GM23338 (cell line): ENCODE measurements at regions not wholly inside any gene's neighbourhood (a gene's known extent, or its start where the extent isn't known, plus 50 kb on each side); places are given as distances from the start of the nearest gene placed in this dataset.

ENCODE experiments used
- ATAC-seq: fragments of 200-7000 bp; cut with Tn5 transposase; 3 replicates; pipeline ENCODE4 v1.9.1; 2020
- DNase-seq: peaks from one replicate; pipeline ENCODE4 v3.0.0-alpha.2; 2015; ENCODE audit warnings: low spot score
- H2AFZ ChIP-seq: fragments of 200-600 bp; sonication (generic); 2 replicates; pipeline ENCODE4 v1.8.0; 2016; ENCODE audit warnings: antibody characterized with exemption, mild to moderate bottlenecking, moderate library complexity
- H3F3A ChIP-seq: fragments of 200-600 bp; sonication (generic); replicated peaks from 2 replicates; pipeline ENCODE4 v1.8.0; 2017; ENCODE audit warnings: antibody characterized with exemption, mixed run types, low read depth
- H3K27ac ChIP-seq: fragments of 200-600 bp; sonication (generic); 2 replicates; pipeline ENCODE4 v1.6.1; 2016; ENCODE audit warnings: low read depth
- H3K27me3 ChIP-seq: fragments of 200-600 bp; sonication (generic); 2 replicates; pipeline ENCODE4 v1.8.0; 2016; ENCODE audit warnings: mild to moderate bottlenecking, mixed run types, moderate library complexity; ENCODE audit not compliant: insufficient read depth
- H3K36me3 ChIP-seq: fragments of 200-600 bp; sonication (generic); 2 replicates; pipeline ENCODE4 v1.8.0; 2016; ENCODE audit warnings: mild to moderate bottlenecking; ENCODE audit not compliant: insufficient read depth
- H3K4me1 ChIP-seq: fragments of 200-600 bp; sonication (generic); 2 replicates; pipeline ENCODE4 v1.8.0; 2016; ENCODE audit warnings: mild to moderate bottlenecking, moderate library complexity; ENCODE audit not compliant: insufficient read depth
- H3K4me2 ChIP-seq: fragments of 200-600 bp; sonication (generic); 2 replicates; pipeline ENCODE4 v1.7.1; 2017; ENCODE audit warnings: mixed run types
- H3K4me3 ChIP-seq: fragments of 200-600 bp; sonication (generic); 2 replicates; pipeline ENCODE4 v1.6.1; 2016; ENCODE audit warnings: mixed run types
- H3K79me2 ChIP-seq: fragments of 200-600 bp; sonication (generic); replicated peaks from 2 replicates; pipeline ENCODE4 v1.8.0; 2017; ENCODE audit warnings: mild to moderate bottlenecking; ENCODE audit not compliant: insufficient read depth
- H3K9me2 ChIP-seq: fragments of 200-600 bp; sonication (generic); 2 replicates; pipeline ENCODE4 v1.8.0; 2017; ENCODE audit not compliant: insufficient read depth
- H4K20me1 ChIP-seq: fragments of 200-600 bp; sonication (generic); replicated peaks from 2 replicates; pipeline ENCODE4 v1.8.0; 2017; ENCODE audit warnings: mild to moderate bottlenecking; ENCODE audit not compliant: insufficient read depth
- H3K27ac Mint-ChIP-seq: 2 replicates; pipeline ENCODE4 v1.8.0; 2020; ENCODE audit warnings: inconsistent platforms, mild to moderate bottlenecking, moderate library complexity, mixed read lengths
- H3K27me3 Mint-ChIP-seq: 3 replicates; pipeline ENCODE4 v1.8.0; 2022; ENCODE audit warnings: low read depth, mild to moderate bottlenecking, moderate library complexity, mixed read lengths, inconsistent platforms; ENCODE audit not compliant: insufficient read depth, poor library complexity
- H3K36me3 Mint-ChIP-seq: 3 replicates; pipeline ENCODE4 v1.8.0; 2021; ENCODE audit warnings: low read depth, mild to moderate bottlenecking, inconsistent platforms, moderate library complexity, mixed read lengths
- H3K4me1 Mint-ChIP-seq: 3 replicates; pipeline ENCODE4 v1.8.0; 2020; ENCODE audit warnings: mild to moderate bottlenecking, inconsistent platforms, mixed read lengths
- H3K4me3 Mint-ChIP-seq: 3 replicates; pipeline ENCODE4 v1.8.0; 2021; ENCODE audit warnings: moderate library complexity, mild to moderate bottlenecking, inconsistent platforms, mixed read lengths
- H3K9me3 Mint-ChIP-seq: 3 replicates; pipeline ENCODE4 v1.8.0; 2020; ENCODE audit warnings: moderate library complexity, mild to moderate bottlenecking, inconsistent platforms, mixed read lengths
- EZH2 ChIP-seq: fragments of 200-600 bp; sonication (generic); IDR thresholded peaks from one replicate; pipeline ENCODE4 v1.8.0; 2017; ENCODE audit warnings: antibody characterized with exemption, mild to moderate bottlenecking, low read depth; ENCODE audit not compliant: unreplicated experiment
- EZH2phosphoT487 ChIP-seq: fragments of 200-600 bp; sonication (generic); IDR thresholded peaks from one replicate; pipeline ENCODE4 v1.8.1; 2018; ENCODE audit warnings: antibody characterized with exemption; ENCODE audit not compliant: unreplicated experiment
- NANOG ChIP-seq: IDR thresholded peaks from 2 replicates; pipeline ENCODE4 v1.6.1; 2016; ENCODE audit warnings: antibody characterized with exemption, borderline replicate concordance
- POLR2AphosphoS5 ChIP-seq: IDR thresholded peaks from 2 replicates; pipeline ENCODE4 v1.6.1; 2016; ENCODE audit warnings: antibody characterized with exemption, low read depth
- REST ChIP-seq: IDR thresholded peaks from one replicate; pipeline ENCODE4 v1.6.1; 2018; ENCODE audit warnings: antibody characterized with exemption; ENCODE audit not compliant: unreplicated experiment
- STAT1 ChIP-seq: IDR thresholded peaks from one replicate; pipeline ENCODE4 v1.6.1; 2016; ENCODE audit warnings: antibody characterized with exemption; ENCODE audit not compliant: unreplicated experiment
- ZNF331 ChIP-seq: fragments of 250-450 bp; sonication (Bioruptor Pico); IDR thresholded peaks from 2 replicates; pipeline ENCODE4 v1.5.0; 2020; ENCODE audit warnings: low read depth, mild to moderate bottlenecking, moderate library complexity
- ZNF462 ChIP-seq: fragments of 250-450 bp; sonication (Bioruptor Pico); IDR thresholded peaks from 2 replicates; pipeline ENCODE4 v1.5.0; 2020; ENCODE audit warnings: mild to moderate bottlenecking, moderate library complexity

GRCh38 chr6:110542311-110543024 lies 66.1 kb upstream of the SLC22A16 start:
- no peak for DNase-seq
- H3K27ac ChIP-seq = no peak overlapping the region

GRCh38 chr6:110541701-110542309 lies 65.4 kb upstream of the SLC22A16 start:
- Histone ChIP-seq H3K4me1 (no peaks in the 10 kb centered on the region), H3K4me2 (no peak overlapping the region)

More at GRCh38 chr6:110542311-110543024, 66.1 kb upstream of the SLC22A16 start:
- no peak for ATAC-seq
- peaks cover 17% of the 10 kb centered on the region for H3K9me3 Mint-ChIP-seq
- H3K36me3 Mint-ChIP-seq = no peaks in the 10 kb centered on the region; the same call in 2 of the 3 replicates
- H3K4me1 Mint-ChIP-seq = no peaks in the 10 kb centered on the region
- H3K27me3 Mint-ChIP-seq = peaks cover 1% of the 10 kb centered on the region
- Histone ChIP-seq H3K4me1 (no peaks in the 10 kb centered on the region), H3K36me3 (no peaks in the 10 kb centered on the region), H3F3A (no peaks in the 10 kb centered on the region), H3K4me3 (no peak overlapping the region), H2AFZ (0 out of 2 replicates have a peak overlapping the region, but pooled peaks have one; percentile 80), H3K9me2 (no peaks in the 10 kb centered on the region), H3K79me2 (no peaks in the 10 kb centered on the region), H4K20me1 (no peaks in the 10 kb centered on the region), H3K4me2 (no peak overlapping the region), H3K27me3 (no peaks in the 10 kb centered on the region)
- no peak overlapping the region for H3K4me3 Mint-ChIP-seq
- H3K27ac Mint-ChIP-seq = no peak overlapping the region
- TF ChIP-seq EZH2phosphoT487 = no peak
- no peak for TF ChIP-seq NANOG
- no peak for TF ChIP-seq ZNF331 (CRISPR knock-in tag)

More at GRCh38 chr6:110541701-110542309, 65.4 kb upstream of the SLC22A16 start:
- Histone ChIP-seq H3K27me3 (no peaks in the 10 kb centered on the region), H4K20me1 (no peaks in the 10 kb centered on the region), H3K27ac (no peak overlapping the region), H3K36me3 (no peaks in the 10 kb centered on the region), H3K9me2 (no peaks in the 10 kb centered on the region), H2AFZ (0 out of 2 replicates have a peak overlapping the region, but pooled peaks have one; percentile 80), H3K79me2 (no peaks in the 10 kb centered on the region), H3F3A (no peaks in the 10 kb centered on the region), H3K4me3 (no peak overlapping the region)
- Mint-ChIP-seq H3K4me3 (no peak overlapping the region), H3K36me3 (no peaks in the 10 kb centered on the region; the same call in 2 of the 3 replicates), H3K27me3 (peaks cover 1% of the 10 kb centered on the region), H3K9me3 (peaks cover 17% of the 10 kb centered on the region), H3K27ac (no peak overlapping the region), H3K4me1 (no peaks in the 10 kb centered on the region)
- no peak for TF ChIP-seq ZNF462 (CRISPR knock-in tag)
- TF ChIP-seq NANOG = no peak
- no peak for TF ChIP-seq ZNF331 (CRISPR knock-in tag)
- no peak for TF ChIP-seq STAT1
- TF ChIP-seq EZH2 = no peak
- no peak for TF ChIP-seq EZH2phosphoT487
- no peak for TF ChIP-seq REST
- TF ChIP-seq POLR2AphosphoS5 = no peak
- no peak for ATAC-seq
- no peak for DNase-seq
